ENCODE measurements at regions not wholly inside any gene's neighbourhood (a gene's known extent, or its start where the extent isn't known, plus 50 kb on each side); places are given as distances from the start of the nearest gene placed in this dataset.

GRCh38 chr11:103803062-103803461 is 233.4 kb upstream of the DDI1 start:
- Histone ChIP-seq H3K4me3 (ENCODE audit: low read depth, low read length) (no peak overlapping the region), H3K27me3 (ENCODE audit: control insufficient read depth, insufficient read depth, low read length) (no peaks in the 10 kb centered on the region), H3K36me3 (ENCODE audit: control insufficient read depth, insufficient read depth, low read length) (no peaks in the 10 kb centered on the region)
- TF ChIP-seq CTCF (IDR thresholded peaks at IDR 0.05; ENCODE audit: insufficient read depth, low read length, severe bottlenecking): no peak
- FAIRE-seq (no peak), DNase-seq (ENCODE audit: low read depth) (no peak)

- no peaks in the 10 kb centered on the region for H3K36me3 ChIP-seq (ENCODE audit: control insufficient read depth, insufficient read depth, low read length)
- no peak overlapping the region for H3K4me3 ChIP-seq (ENCODE audit: low read depth, low read length)
- H3K27me3 ChIP-seq (ENCODE audit: control insufficient read depth, insufficient read depth, low read length): no peaks in the 10 kb centered on the region
- DNase-seq (ENCODE audit: low read depth) (no peak), FAIRE-seq (no peak)
- no peak for TF ChIP-seq CTCF (IDR thresholded peaks at IDR 0.05; ENCODE audit: insufficient read depth, low read length, severe bottlenecking)
These were observed 230.8 kb upstream of the DDI1 start for GRCh38 chr11:103805688-103806009.

DNA sequence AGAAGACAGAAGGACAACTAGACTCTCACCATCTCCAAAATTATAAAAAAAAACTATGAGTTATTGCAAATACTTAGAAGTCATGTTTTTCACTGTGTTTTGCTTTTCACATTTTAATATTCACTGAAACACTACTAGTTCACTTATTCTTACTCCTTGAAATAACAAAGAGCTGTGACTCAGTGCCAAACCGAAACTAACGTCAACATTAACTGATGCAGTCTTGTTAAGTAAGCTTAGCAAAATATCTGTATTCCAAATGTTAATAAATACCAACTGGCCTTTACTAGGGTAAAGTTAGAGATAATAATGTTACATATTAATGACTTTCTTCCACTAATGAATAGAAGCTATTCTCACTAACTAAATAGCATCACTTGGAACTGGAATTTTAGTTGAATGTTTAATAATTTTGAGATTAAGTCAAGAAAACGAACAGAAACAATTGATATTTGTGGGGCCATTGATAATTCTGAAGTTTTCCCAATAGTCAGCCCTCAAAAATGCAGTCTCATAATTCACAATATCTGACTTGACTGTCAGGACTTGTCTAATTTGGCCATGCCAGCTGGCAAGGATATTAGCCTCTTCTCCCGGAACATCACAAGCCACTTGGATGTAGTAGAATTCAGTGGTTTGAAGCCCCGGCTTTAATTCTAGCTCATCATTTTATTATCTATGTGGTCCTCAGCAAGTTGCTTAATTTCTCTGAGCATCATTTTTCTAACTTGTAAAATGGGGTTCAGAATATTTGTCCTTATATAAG is 230.1 kb upstream of the DDI1 start:
- FAIRE-seq (no peak), DNase-seq (ENCODE audit: low read depth) (peak; percentile 64)
- Histone ChIP-seq H3K4me3 (ENCODE audit: low read depth, low read length) (no peak overlapping the region), H3K36me3 (ENCODE audit: control insufficient read depth, insufficient read depth, low read length) (no peaks in the 10 kb centered on the region), H3K27me3 (ENCODE audit: control insufficient read depth, insufficient read depth, low read length) (no peaks in the 10 kb centered on the region)
- no peak for TF ChIP-seq CTCF (IDR thresholded peaks at IDR 0.05; ENCODE audit: insufficient read depth, low read length, severe bottlenecking)

- H3K4me3 ChIP-seq (ENCODE audit: low read depth, low read length): no peak overlapping the region
- TF ChIP-seq CTCF (IDR thresholded peaks at IDR 0.05; ENCODE audit: insufficient read depth, low read length, severe bottlenecking): no peak
- no peaks in the 10 kb centered on the region for H3K36me3 ChIP-seq (ENCODE audit: control insufficient read depth, insufficient read depth, low read length)
- H3K27me3 ChIP-seq (ENCODE audit: control insufficient read depth, insufficient read depth, low read length): no peaks in the 10 kb centered on the region
- DNase-seq (ENCODE audit: low read depth) (peak; percentile 38), FAIRE-seq (no peak)
These were observed 228.6 kb upstream of the DDI1 start for GRCh38 chr11:103807806-103808205.

DNA sequence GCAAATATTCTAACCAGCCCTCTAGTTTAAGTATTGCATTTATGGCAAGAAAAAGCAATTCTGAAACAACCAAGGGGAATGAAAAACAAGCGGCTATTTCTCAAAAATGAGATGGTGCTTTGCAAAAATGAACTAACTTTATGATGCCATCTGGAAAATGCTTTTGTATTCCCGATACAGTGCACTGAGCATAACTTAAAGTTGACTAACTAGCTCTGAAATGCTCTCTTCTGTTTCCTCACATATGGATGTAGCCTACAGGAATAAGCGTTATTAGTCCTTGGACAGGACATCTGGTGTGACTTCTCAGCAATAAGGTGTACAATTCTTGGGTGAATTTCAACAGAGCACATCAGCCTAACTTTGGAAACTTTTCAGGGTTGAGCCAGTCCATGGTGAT is 228.2 kb upstream of the DDI1 start:
- FAIRE-seq: peak; percentile 7
- no peaks in the 10 kb centered on the region for H3K36me3 ChIP-seq (ENCODE audit: control insufficient read depth, insufficient read depth, low read length)
- H3K27me3 ChIP-seq (ENCODE audit: control insufficient read depth, insufficient read depth, low read length): no peaks in the 10 kb centered on the region
- H3K4me3 ChIP-seq (ENCODE audit: low read depth, low read length): no peak overlapping the region
- TF ChIP-seq CTCF (IDR thresholded peaks at IDR 0.05; ENCODE audit: insufficient read depth, low read length, severe bottlenecking): no peak
- no peak for DNase-seq (ENCODE audit: low read depth)

- DNase-seq (ENCODE audit: low read depth) (no peak), FAIRE-seq (no peak)
- H3K27me3 ChIP-seq (ENCODE audit: control insufficient read depth, insufficient read depth, low read length): no peaks in the 10 kb centered on the region
- TF ChIP-seq CTCF (IDR thresholded peaks at IDR 0.05; ENCODE audit: insufficient read depth, low read length, severe bottlenecking): no peak
- no peaks in the 10 kb centered on the region for H3K36me3 ChIP-seq (ENCODE audit: control insufficient read depth, insufficient read depth, low read length)
- no peak overlapping the region for H3K4me3 ChIP-seq (ENCODE audit: low read depth, low read length)
These were observed 224.5 kb upstream of the DDI1 start for GRCh38 chr11:103811870-103812455.

Measured in bronchial epithelial cell (primary cell).